HEK293 (cell line): ENCODE measurements at regions not wholly inside any gene's neighbourhood (a gene's known extent, or its start where the extent isn't known, plus 50 kb on each side); places are given as distances from the start of the nearest gene placed in this dataset.

ENCODE experiments used
- HOXA7 ChIP-seq: sonication (generic); formaldehyde crosslinking; IDR thresholded peaks from 2 replicates; pipeline ENCODE4 v1.8.1; 2022; ENCODE audit warnings: missing genetic modification reagents, borderline replicate concordance
- ZBTB26 ChIP-seq: fragments of 450-650 bp; formaldehyde crosslinking; optimal IDR thresholded peaks from 2 replicates; pipeline ENCODE3; 2016; ENCODE audit warnings: missing biosample characterization, mild to moderate bottlenecking, missing genetic modification characterization
- TF ChIP-seq, protein P1 (sequence below): fragments of 450-650 bp; formaldehyde crosslinking; IDR thresholded peaks from 2 replicates; pipeline ENCODE4 v1.5.1; 2016; ENCODE audit warnings: missing biosample characterization, missing genetic modification characterization

DNA sequence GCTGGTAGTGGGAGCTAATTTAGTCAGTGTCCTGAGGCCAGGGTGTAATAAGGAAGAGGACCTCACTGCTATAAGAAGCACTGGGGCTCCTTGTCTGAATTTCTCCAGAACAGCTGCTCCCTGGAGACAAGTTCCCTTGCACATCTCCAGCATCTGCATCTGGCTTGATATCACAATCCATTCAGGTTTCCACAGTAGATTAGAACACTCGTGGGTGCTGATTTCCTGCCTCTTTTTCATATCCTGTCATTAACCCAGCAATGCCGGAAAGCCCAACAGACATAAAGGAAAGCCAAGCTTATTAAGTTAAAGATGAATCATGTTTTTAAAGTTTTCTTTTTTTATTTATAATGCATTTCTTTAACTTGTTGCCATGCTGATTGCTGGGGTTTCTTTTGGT lies 232.3 kb upstream of the WWC1 start:
- no peak for TF ChIP-seq ZBTB26 (tag by site-specific recombination)
- TF ChIP-seq HOXA7 (CRISPR knock-in tag): no peak
- TF ChIP-seq, protein P1, sequence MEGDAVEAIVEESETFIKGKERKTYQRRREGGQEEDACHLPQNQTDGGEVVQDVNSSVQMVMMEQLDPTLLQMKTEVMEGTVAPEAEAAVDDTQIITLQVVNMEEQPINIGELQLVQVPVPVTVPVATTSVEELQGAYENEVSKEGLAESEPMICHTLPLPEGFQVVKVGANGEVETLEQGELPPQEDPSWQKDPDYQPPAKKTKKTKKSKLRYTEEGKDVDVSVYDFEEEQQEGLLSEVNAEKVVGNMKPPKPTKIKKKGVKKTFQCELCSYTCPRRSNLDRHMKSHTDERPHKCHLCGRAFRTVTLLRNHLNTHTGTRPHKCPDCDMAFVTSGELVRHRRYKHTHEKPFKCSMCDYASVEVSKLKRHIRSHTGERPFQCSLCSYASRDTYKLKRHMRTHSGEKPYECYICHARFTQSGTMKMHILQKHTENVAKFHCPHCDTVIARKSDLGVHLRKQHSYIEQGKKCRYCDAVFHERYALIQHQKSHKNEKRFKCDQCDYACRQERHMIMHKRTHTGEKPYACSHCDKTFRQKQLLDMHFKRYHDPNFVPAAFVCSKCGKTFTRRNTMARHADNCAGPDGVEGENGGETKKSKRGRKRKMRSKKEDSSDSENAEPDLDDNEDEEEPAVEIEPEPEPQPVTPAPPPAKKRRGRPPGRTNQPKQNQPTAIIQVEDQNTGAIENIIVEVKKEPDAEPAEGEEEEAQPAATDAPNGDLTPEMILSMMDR: no peak
